H1 (cell line): ENCODE measurements at regions not wholly inside any gene's neighbourhood (a gene's known extent, or its start where the extent isn't known, plus 50 kb on each side); places are given as distances from the start of the nearest gene placed in this dataset.

ENCODE experiments used
- CTCF ChIA-PET: fragments of 300-600 bp; sonication (Branson Sonifier 250); formaldehyde crosslinking; loops from one replicate; lab custom pipeline; 2021; ENCODE audit not compliant: partially characterized antibody; lab: Charles Lee
- POLR2A ChIA-PET: fragments of 300-600 bp; sonication (Branson Sonifier 250); formaldehyde crosslinking; loops from one replicate; lab custom pipeline; 2021; ENCODE audit warnings: inconsistent platforms; ENCODE audit not compliant: partially characterized antibody; lab: Charles Lee
- DNase-seq, 2 experiments: peaks; one replicate each; pipeline versions ENCODE4 v3.0.0 to v3.0.0-alpha.2; 2010 to 2022; ENCODE audit warnings: low spot score in 2 of 2, low read depth in 1 of 2, mixed read lengths in 1 of 2
- FAIRE-seq: peaks from 2 replicates; lab custom pipeline; 2011; peaks lifted over from hg19 to GRCh38; lab: Jason Lieb, UNC
- H2AFZ ChIP-seq: 2 replicates; pipeline ENCODE4 v1.8.1; 2012; ENCODE audit warnings: low read length, inconsistent platforms
- H2AK5ac ChIP-seq: 2 replicates; pipeline ENCODE4 v1.6.1; 2013; ENCODE audit warnings: low read depth, low read length
- H2BK120ac ChIP-seq: replicated peaks from 2 replicates; pipeline ENCODE3; 2013; ENCODE audit warnings: low read depth, low read length, inconsistent platforms
- H2BK12ac ChIP-seq: 2 replicates; pipeline ENCODE4 v1.6.1; 2013; ENCODE audit warnings: low read depth, low read length
- H2BK15ac ChIP-seq: 2 replicates; pipeline ENCODE4 v1.6.1; 2013; ENCODE audit warnings: low read length
- H2BK20ac ChIP-seq: 2 replicates; pipeline ENCODE4 v1.6.1; 2013; ENCODE audit warnings: low read length
- H2BK5ac ChIP-seq: 2 replicates; pipeline ENCODE4 v1.6.1; 2013; ENCODE audit warnings: low read depth, low read length
- H3K14ac ChIP-seq: 2 replicates; pipeline ENCODE4 v1.6.1; 2013; ENCODE audit warnings: inconsistent platforms; ENCODE audit not compliant: insufficient read length
- H3K18ac ChIP-seq: 2 replicates; pipeline ENCODE4 v1.6.1; 2013; ENCODE audit warnings: low read length; ENCODE audit errors: extremely low read depth
- H3K23ac ChIP-seq: 2 replicates; pipeline ENCODE4 v1.6.1; 2013; ENCODE audit warnings: inconsistent platforms; ENCODE audit not compliant: insufficient read length
- H3K23me2 ChIP-seq: 2 replicates; pipeline ENCODE4 v1.6.1; 2013; ENCODE audit warnings: low read depth, low read length
- H3K27ac ChIP-seq: 2 replicates; pipeline ENCODE4 v1.6.1; 2011; ENCODE audit warnings: low read depth, low read length, inconsistent platforms
- H3K27me3 ChIP-seq, 4 experiments: replicated peaks in 1 of 4; 1 replicate in 1 of 4; 2 replicates in 3 of 4; pipeline versions ENCODE4 v1.6.1 to v1.8.1; 2011 to 2013; ENCODE audit warnings: low read length in 3 of 4, mild to moderate bottlenecking in 3 of 4, inconsistent platforms in 2 of 4, mixed read lengths in 2 of 4, moderate library complexity in 1 of 4; ENCODE audit not compliant: control insufficient read depth in 3 of 4, insufficient read depth in 3 of 4; ENCODE audit errors: extremely low read depth in 1 of 4
- H3K36me3 ChIP-seq, 4 experiments: 2 replicates each; pipeline versions ENCODE4 v1.6.1 to v1.8.1; 2011 to 2013; ENCODE audit warnings: mild to moderate bottlenecking in 4 of 4, low read length in 3 of 4, moderate library complexity in 2 of 4, control low read depth in 1 of 4, inconsistent platforms in 1 of 4; ENCODE audit not compliant: insufficient read depth in 4 of 4, control insufficient read depth in 2 of 4
- H3K4ac ChIP-seq: replicated peaks from 2 replicates; pipeline ENCODE3; 2013; ENCODE audit warnings: low read length, low read depth, mixed read lengths, inconsistent platforms; ENCODE audit not compliant: insufficient read length
- H3K4me1 ChIP-seq, 4 experiments: replicated peaks in 1 of 4; 1 replicate in 1 of 4; 2 replicates in 3 of 4; pipeline versions ENCODE4 v1.6.1 to v1.8.1; 2011 to 2013; ENCODE audit warnings: low read length in 3 of 4, inconsistent platforms in 2 of 4, mixed read lengths in 1 of 4; ENCODE audit not compliant: insufficient read depth in 4 of 4, control insufficient read depth in 3 of 4
- H3K4me2 ChIP-seq, 2 experiments: 2 replicates each; pipeline versions ENCODE4 v1.6.1 to v1.8.1; 2011 to 2013; ENCODE audit warnings: low read depth in 2 of 2, low read length in 2 of 2, control low read depth in 1 of 2, inconsistent platforms in 1 of 2, mild to moderate bottlenecking in 1 of 2; ENCODE audit not compliant: insufficient read depth in 1 of 2
- H3K4me3 ChIP-seq, 4 experiments: fragments of 200-600, 300-600 bp in 1 of 4; sonication (generic), shearing (Covaris generic), sonication (Bioruptor Twin) in 1 of 4; 2 replicates each; pipeline versions ENCODE4 v1.5.1 to v1.8.1; 2011 to 2016; ENCODE audit warnings: low read length in 4 of 4, low read depth in 3 of 4, control low read depth in 2 of 4, inconsistent platforms in 2 of 4, mild to moderate bottlenecking in 2 of 4, mixed read lengths in 1 of 4, moderate library complexity in 1 of 4; ENCODE audit not compliant: insufficient read depth in 2 of 4; ENCODE audit errors: extremely low read depth in 1 of 4
- H3K56ac ChIP-seq: replicated peaks from 2 replicates; pipeline ENCODE3; 2013; ENCODE audit warnings: low read depth, mild to moderate bottlenecking, mixed read lengths, low read length, inconsistent platforms; ENCODE audit not compliant: insufficient read length
- H3K79me1 ChIP-seq: 2 replicates; pipeline ENCODE4 v1.6.1; 2013; ENCODE audit warnings: low read depth, low read length, control low read depth
- H3K79me2 ChIP-seq, 2 experiments: 2 replicates each; pipeline versions ENCODE4 v1.6.1 to v1.8.1; 2012 to 2013; ENCODE audit warnings: low read length in 2 of 2, mild to moderate bottlenecking in 2 of 2, inconsistent platforms in 1 of 2; ENCODE audit not compliant: insufficient read depth in 2 of 2, control insufficient read depth in 1 of 2
- H3K9ac ChIP-seq, 4 experiments: replicated peaks in 1 of 4; 1 replicate in 1 of 4; 2 replicates in 3 of 4; pipeline versions ENCODE4 v1.6.1 to v1.8.1; 2011 to 2013; ENCODE audit warnings: low read depth in 3 of 4, low read length in 3 of 4, control low read depth in 2 of 4, mild to moderate bottlenecking in 2 of 4, moderate library complexity in 2 of 4, inconsistent platforms in 1 of 4; ENCODE audit errors: extremely low read depth in 1 of 4
- H3K9me3 ChIP-seq, 2 experiments: 2 replicates each; pipeline versions ENCODE4 v1.6.1 to v1.8.1; 2012 to 2013; ENCODE audit warnings: mild to moderate bottlenecking in 2 of 2, moderate library complexity in 2 of 2, control low read depth in 1 of 2, inconsistent platforms in 1 of 2, low read depth in 1 of 2, low read length in 1 of 2, mixed read lengths in 1 of 2; ENCODE audit not compliant: insufficient read depth in 2 of 2
- H4K20me1 ChIP-seq, 2 experiments: replicated peaks in 1 of 2; 2 replicates each; pipeline versions ENCODE3 to v1.8.1; 2011 to 2013; ENCODE audit warnings: inconsistent platforms in 2 of 2, low read length in 2 of 2, mild to moderate bottlenecking in 1 of 2; ENCODE audit not compliant: insufficient read depth in 2 of 2, control insufficient read depth in 1 of 2
- H4K5ac ChIP-seq: 2 replicates; pipeline ENCODE4 v1.6.1; 2013; ENCODE audit warnings: low read length, low read depth, mixed read lengths, inconsistent platforms; ENCODE audit not compliant: insufficient read length
- H4K8ac ChIP-seq: 2 replicates; pipeline ENCODE4 v1.8.0; 2013; ENCODE audit warnings: mild to moderate bottlenecking, moderate library complexity, low read length, inconsistent platforms; ENCODE audit not compliant: insufficient read depth; ENCODE audit errors: extremely low read depth
- H4K91ac ChIP-seq: replicated peaks from 2 replicates; pipeline ENCODE3; 2013; ENCODE audit warnings: low read length, mixed read lengths, inconsistent platforms; ENCODE audit not compliant: insufficient read length
- CBX5 ChIP-seq: fragments of 300-800, 300-1000 bp; sonication (generic); IDR thresholded peaks from 2 replicates; pipeline ENCODE4 v1.7.1; 2016; ENCODE audit warnings: antibody characterized with exemption, low read length, low read depth
- NRF1 ChIP-seq: IDR thresholded peaks from 2 replicates; pipeline ENCODE4 v1.6.1; 2011; ENCODE audit warnings: mild to moderate bottlenecking, low read depth, low read length, improper control_type of control experiment
- SUZ12 ChIP-seq: fragments of 200-600 bp; sonication (generic); IDR thresholded peaks from 2 replicates; pipeline ENCODE4 v1.6.1; 2012; ENCODE audit warnings: mild to moderate bottlenecking, inconsistent platforms, low read length, moderate library complexity, mixed read lengths
- TCF12 ChIP-seq: IDR thresholded peaks from 2 replicates; pipeline ENCODE4 v1.6.1; 2011; ENCODE audit warnings: low read depth, mild to moderate bottlenecking, low read length
- YY1 ChIP-seq: IDR thresholded peaks from 2 replicates; pipeline ENCODE4 v1.6.1; 2011; ENCODE audit warnings: low read depth, mild to moderate bottlenecking, low read length
- WGBS, 2 experiments: shearing (Covaris generic) in 1 of 2; methylation state at CpG; one replicate each; pipeline versions ENCODE4 v1.1.6 to v1.1.7; 2013 to 2015; ENCODE audit warnings: low lambda C conversion rate in 2 of 2, mixed read lengths in 2 of 2, inconsistent platforms in 1 of 2, low coverage in 1 of 2, missing lambda C conversion rate in 1 of 2; ENCODE audit not compliant: insufficient replicate concordance in 2 of 2, insufficient coverage in 1 of 2, insufficient read length in 1 of 2; ENCODE audit errors: extremely low coverage in 1 of 2, missing lambda C conversion rate in 1 of 2; 5-methylcytosine and 5-hydroxymethylcytosine counted together

DNA sequence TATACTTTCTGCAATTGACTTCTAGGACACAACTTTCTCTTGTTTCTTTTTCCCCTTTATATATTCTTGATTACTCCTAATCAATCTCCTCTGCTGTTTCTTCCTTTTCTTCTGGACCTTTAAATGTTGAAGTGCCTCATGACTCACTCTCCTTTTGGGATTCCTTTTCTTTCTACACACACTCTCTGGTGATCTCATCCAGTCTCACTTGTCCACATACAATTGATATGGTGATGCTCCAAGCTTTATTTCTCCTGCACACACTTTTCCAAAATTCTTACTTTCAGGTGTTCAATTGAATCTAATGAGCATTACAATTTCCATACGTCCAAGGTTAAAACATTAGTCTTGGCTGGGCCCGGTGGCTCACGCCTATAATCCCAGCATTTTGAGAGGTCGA lies 794.8 kb upstream of the EPHA5 start:
- H4K20me1 ChIP-seq: no peaks in the 10 kb centered on the region
- no peak overlapping the region for H3K23ac ChIP-seq
- H3K79me2 ChIP-seq: no peaks in the 10 kb centered on the region
- H3K23me2 ChIP-seq: no peaks in the 10 kb centered on the region
- no peak overlapping the region for H3K27ac ChIP-seq
- POLR2A ChIA-PET: no interaction called here
- 68% methylated on average over 4 of the region's 4 CpGs; no CpG with 5 or more reads in 1 of the 2 experiments for WGBS, 2 experiments
- DNase-seq (no peak), FAIRE-seq (no peak)
- H2AFZ ChIP-seq: no peak overlapping the region
- H3K14ac ChIP-seq: no peak overlapping the region
- no peak overlapping the region for H2BK20ac ChIP-seq
- H3K18ac ChIP-seq: no peak overlapping the region
- no peaks in the 10 kb centered on the region for H3K27me3 ChIP-seq
- CTCF ChIA-PET: no interaction called here
- H2BK5ac ChIP-seq: no peak overlapping the region
- no peak overlapping the region for H2AK5ac ChIP-seq
- H3K56ac ChIP-seq: no peak overlapping the region
- no peak overlapping the region for H3K4me2 ChIP-seq
- no peak overlapping the region for H4K5ac ChIP-seq
- H3K79me1 ChIP-seq: no peaks in the 10 kb centered on the region
- H3K4me3 ChIP-seq: no peak overlapping the region
- no peak overlapping the region for H2BK12ac ChIP-seq
- no peak overlapping the region for H2BK120ac ChIP-seq
- H3K4ac ChIP-seq: no peak overlapping the region
- H2BK15ac ChIP-seq: no peak overlapping the region
- no peak overlapping the region for H4K8ac ChIP-seq
- peaks cover 7 to 8% of the 10 kb centered on the region in 2 experiments for H3K9me3 ChIP-seq
- H3K9ac ChIP-seq: no peak overlapping the region
- no peaks in the 10 kb centered on the region for H3K36me3 ChIP-seq
- H4K91ac ChIP-seq: no peak overlapping the region
- no peaks in the 10 kb centered on the region for H3K4me1 ChIP-seq
- TF ChIP-seq YY1 (no peak), SUZ12 (no peak), NRF1 (no peak), TCF12 (no peak), CBX5 (no peak)
